B cell (primary cell): ENCODE measurements at regions not wholly inside any gene's neighbourhood (a gene's known extent, or its start where the extent isn't known, plus 50 kb on each side); places are given as distances from the start of the nearest gene placed in this dataset.

Experiments used
- ATAC-seq: fragments of 200-7000 bp; cut with Tn5 transposase; one replicate; pipeline ENCODE4 v1.10.0; 2021; ENCODE audit warnings: low read depth, mild to moderate bottlenecking, moderate number of reproducible peaks, moderate library complexity
- CTCF ChIA-PET: fragments of 350-600 bp; sonication (Branson Sonifier 250); formaldehyde crosslinking; loops from one replicate; lab custom pipeline; 2021; ENCODE audit warnings: antibody characterized with exemption, inconsistent platforms; lab: Charles Lee
- POLR2A ChIA-PET: fragments of 350-600 bp; sonication (Branson Sonifier 250); formaldehyde crosslinking; loops from one replicate; lab custom pipeline; 2021; ENCODE audit warnings: antibody characterized with exemption; lab: Charles Lee
- DNase-seq: peaks from one replicate; pipeline ENCODE4 v3.0.0; 2013
- H2AFZ ChIP-seq: 2 replicates; pipeline ENCODE4 v1.6.1; 2012; ENCODE audit warnings: mild to moderate bottlenecking, low read depth, low read length; ENCODE audit not compliant: insufficient read depth, poor library complexity, severe bottlenecking
- H3K27ac ChIP-seq, 2 donors: 1 replicate in 1 of 2; 2 replicates in 1 of 2; pipeline ENCODE4 v1.5.1; 2012 to 2013; ENCODE audit warnings: low read length in 2 of 2, mild to moderate bottlenecking in 2 of 2, moderate library complexity in 1 of 2
- H3K27me3 ChIP-seq, 4 experiments: fragments of 200-600 bp in 1 of 4; sonication (generic) in 1 of 4; replicated peaks in 1 of 4; 1 replicate in 2 of 4; 2 replicates in 2 of 4; pipeline versions ENCODE4 v1.6.1 to v1.7.0; 2013 to 2016; ENCODE audit warnings: low read length in 3 of 4, mild to moderate bottlenecking in 2 of 4, mixed read lengths in 1 of 4, moderate library complexity in 1 of 4; ENCODE audit not compliant: insufficient read depth in 4 of 4, control insufficient read depth in 3 of 4; ENCODE audit errors: control extremely low read depth in 1 of 4
- H3K36me3 ChIP-seq, 2 experiments: replicated peaks in 1 of 2; 1 replicate in 1 of 2; 2 replicates in 1 of 2; pipeline versions ENCODE4 v1.6.1 to v1.7.1; 2013; ENCODE audit warnings: low read length in 1 of 2; ENCODE audit not compliant: insufficient read depth in 2 of 2, control insufficient read depth in 1 of 2; ENCODE audit errors: control extremely low read depth in 1 of 2, extremely low read depth in 1 of 2
- H3K4me1 ChIP-seq, 2 donors: fragments of 200-600 bp in 1 of 2; sonication (generic) in 1 of 2; 1 replicate in 1 of 2; 2 replicates in 1 of 2; pipeline versions ENCODE4 v1.5.1 to v1.6.1; 2013 to 2017; ENCODE audit warnings: low read length in 2 of 2; ENCODE audit not compliant: control insufficient read depth in 2 of 2, insufficient read depth in 2 of 2
- H3K4me2 ChIP-seq: replicated peaks from 2 replicates; pipeline ENCODE3; 2012; ENCODE audit warnings: mild to moderate bottlenecking, low read depth, low read length; ENCODE audit not compliant: poor library complexity, severe bottlenecking
- H3K4me3 ChIP-seq, 5 experiments: fragments of 200-600 bp in 1 of 5; sonication (generic) in 1 of 5; 1 replicate in 3 of 5; 2 replicates in 2 of 5; pipeline versions ENCODE4 v1.5.1 to v1.7.0; 2011 to 2016; ENCODE audit warnings: low read length in 4 of 5, mild to moderate bottlenecking in 4 of 5, low read depth in 2 of 5, control low read depth in 1 of 5, moderate library complexity in 1 of 5; ENCODE audit not compliant: insufficient read depth in 1 of 5; ENCODE audit errors: control extremely low read depth in 1 of 5, extremely low read depth in 1 of 5
- H3K79me2 ChIP-seq: fragments of 200-600 bp; sonication (generic); one replicate; pipeline ENCODE4 v1.6.0; 2016; ENCODE audit warnings: low read length; ENCODE audit not compliant: control insufficient read depth, insufficient read depth
- H3K9ac ChIP-seq: fragments of 200-600 bp; sonication (generic); 2 replicates; pipeline ENCODE4 v1.6.1; 2017; ENCODE audit warnings: mild to moderate bottlenecking, low read length, moderate library complexity
- H3K9me3 ChIP-seq, 3 donors: one replicate each; pipeline versions ENCODE4 v1.6.1 to v1.7.1; 2013; ENCODE audit warnings: low read length in 2 of 3; ENCODE audit not compliant: control insufficient read depth in 2 of 3, insufficient read depth in 1 of 3; ENCODE audit errors: control extremely low read depth in 1 of 3
- H4K20me1 ChIP-seq: 2 replicates; pipeline ENCODE4 v1.6.0; 2012; ENCODE audit warnings: mild to moderate bottlenecking, low read length; ENCODE audit not compliant: insufficient read depth, control insufficient read depth, poor library complexity, severe bottlenecking
- H3K27ac Mint-ChIP-seq: one replicate; pipeline ENCODE4 v1.8.0; 2021; ENCODE audit warnings: mixed read lengths
- H3K27me3 Mint-ChIP-seq: one replicate; pipeline ENCODE4 v1.8.0; 2021; ENCODE audit warnings: mixed read lengths
- H3K4me1 Mint-ChIP-seq: one replicate; pipeline ENCODE4 v1.8.0; 2021; ENCODE audit warnings: mixed read lengths
- H3K4me3 Mint-ChIP-seq: one replicate; pipeline ENCODE4 v1.8.0; 2021; ENCODE audit warnings: mixed read lengths
- H3K9me3 Mint-ChIP-seq: one replicate; pipeline ENCODE4 v1.8.0; 2022; ENCODE audit warnings: mixed read lengths; ENCODE audit not compliant: insufficient read depth
- EZH2 ChIP-seq: IDR thresholded peaks from 2 replicates; pipeline ENCODE4 v1.6.1; 2012; ENCODE audit warnings: borderline replicate concordance, low read depth, mild to moderate bottlenecking, moderate library complexity, low read length; ENCODE audit not compliant: insufficient read depth, poor library complexity, severe bottlenecking
- WGBS: methylation state at CpG from one replicate; pipeline ENCODE4 v1.1.5; 2013; ENCODE audit warnings: missing lambda C conversion rate; ENCODE audit not compliant: insufficient coverage; 5-methylcytosine and 5-hydroxymethylcytosine counted together
- intact Hi-C: fragments of 100-400 bp; cut with micrococcal nuclease; formaldehyde crosslinking; loops from one replicate; pipeline ENCODE4 v1.10.0; 2022
- TF ChIP-seq, protein P1 (sequence below): fragments of 200-600 bp; IDR thresholded peaks from one replicate; pipeline ENCODE4 v1.8.0; 2022; ENCODE audit warnings: antibody characterized with exemption, mild to moderate bottlenecking

DNA sequence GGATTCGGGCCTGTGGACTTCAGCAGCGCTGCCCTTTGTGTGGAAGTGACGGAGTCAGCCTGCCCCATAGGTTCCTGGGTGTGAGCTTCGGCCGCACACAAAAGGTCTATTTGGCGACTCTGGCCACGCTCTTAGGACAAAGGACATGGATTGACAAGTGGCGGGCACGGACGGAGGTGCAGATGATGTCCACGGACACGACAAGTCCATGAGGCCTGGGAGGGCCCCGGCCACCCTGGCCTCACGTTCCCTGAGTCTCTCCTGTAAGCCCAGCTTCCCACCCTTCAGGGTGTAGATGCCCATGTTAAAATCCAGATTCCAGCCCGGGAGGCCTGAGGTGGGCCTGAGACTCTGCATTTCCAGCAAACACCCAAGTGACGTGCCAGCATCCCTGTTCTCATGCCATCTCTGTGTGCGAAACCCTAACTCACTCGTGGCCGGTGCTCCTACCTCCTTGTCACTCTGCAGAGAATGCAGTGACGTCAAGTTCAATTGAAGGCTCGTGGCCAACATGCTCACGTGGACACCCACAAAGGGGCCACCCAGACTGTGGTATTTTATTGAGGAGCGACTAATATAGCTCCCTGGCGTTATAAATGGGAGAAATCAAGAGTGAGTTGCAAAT, 111.7 kb downstream of the RTP5 start:
- Histone ChIP-seq H3K9me3 (peaks cover 0 to 19% (median 9%) of the 10 kb centered on the region in 3 donors), H3K4me2 (no peak overlapping the region), H3K4me1 (peaks cover 22 to 44% of the 10 kb centered on the region in 2 donors), H3K4me3 (no peak overlapping the region), H3K36me3 (peaks cover 0 to 10% of the 10 kb centered on the region in 2 experiments), H3K9ac (no peak overlapping the region), H4K20me1 (no peaks in the 10 kb centered on the region), H2AFZ (no peak overlapping the region), H3K79me2 (no peaks in the 10 kb centered on the region), H3K27ac (no peak overlapping the region), H3K27me3 (no peaks in the 10 kb centered on the region)
- Mint-ChIP-seq H3K9me3 (no peaks in the 10 kb centered on the region), H3K4me1 (peaks cover 55% of the 10 kb centered on the region), H3K4me3 (no peak overlapping the region), H3K27ac (no peak overlapping the region), H3K27me3 (no peaks in the 10 kb centered on the region)
- DNase-seq = no peak
- 94% methylated on average over 24 of the region's 24 CpGs for WGBS
- POLR2A ChIA-PET = no interaction called here
- CTCF ChIA-PET = no interaction called here
- TF ChIP-seq, protein P1, sequence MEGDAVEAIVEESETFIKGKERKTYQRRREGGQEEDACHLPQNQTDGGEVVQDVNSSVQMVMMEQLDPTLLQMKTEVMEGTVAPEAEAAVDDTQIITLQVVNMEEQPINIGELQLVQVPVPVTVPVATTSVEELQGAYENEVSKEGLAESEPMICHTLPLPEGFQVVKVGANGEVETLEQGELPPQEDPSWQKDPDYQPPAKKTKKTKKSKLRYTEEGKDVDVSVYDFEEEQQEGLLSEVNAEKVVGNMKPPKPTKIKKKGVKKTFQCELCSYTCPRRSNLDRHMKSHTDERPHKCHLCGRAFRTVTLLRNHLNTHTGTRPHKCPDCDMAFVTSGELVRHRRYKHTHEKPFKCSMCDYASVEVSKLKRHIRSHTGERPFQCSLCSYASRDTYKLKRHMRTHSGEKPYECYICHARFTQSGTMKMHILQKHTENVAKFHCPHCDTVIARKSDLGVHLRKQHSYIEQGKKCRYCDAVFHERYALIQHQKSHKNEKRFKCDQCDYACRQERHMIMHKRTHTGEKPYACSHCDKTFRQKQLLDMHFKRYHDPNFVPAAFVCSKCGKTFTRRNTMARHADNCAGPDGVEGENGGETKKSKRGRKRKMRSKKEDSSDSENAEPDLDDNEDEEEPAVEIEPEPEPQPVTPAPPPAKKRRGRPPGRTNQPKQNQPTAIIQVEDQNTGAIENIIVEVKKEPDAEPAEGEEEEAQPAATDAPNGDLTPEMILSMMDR = no peak
- TF ChIP-seq EZH2 = no peak
- no peak for ATAC-seq
- intact Hi-C loops = no loop called here

DNA sequence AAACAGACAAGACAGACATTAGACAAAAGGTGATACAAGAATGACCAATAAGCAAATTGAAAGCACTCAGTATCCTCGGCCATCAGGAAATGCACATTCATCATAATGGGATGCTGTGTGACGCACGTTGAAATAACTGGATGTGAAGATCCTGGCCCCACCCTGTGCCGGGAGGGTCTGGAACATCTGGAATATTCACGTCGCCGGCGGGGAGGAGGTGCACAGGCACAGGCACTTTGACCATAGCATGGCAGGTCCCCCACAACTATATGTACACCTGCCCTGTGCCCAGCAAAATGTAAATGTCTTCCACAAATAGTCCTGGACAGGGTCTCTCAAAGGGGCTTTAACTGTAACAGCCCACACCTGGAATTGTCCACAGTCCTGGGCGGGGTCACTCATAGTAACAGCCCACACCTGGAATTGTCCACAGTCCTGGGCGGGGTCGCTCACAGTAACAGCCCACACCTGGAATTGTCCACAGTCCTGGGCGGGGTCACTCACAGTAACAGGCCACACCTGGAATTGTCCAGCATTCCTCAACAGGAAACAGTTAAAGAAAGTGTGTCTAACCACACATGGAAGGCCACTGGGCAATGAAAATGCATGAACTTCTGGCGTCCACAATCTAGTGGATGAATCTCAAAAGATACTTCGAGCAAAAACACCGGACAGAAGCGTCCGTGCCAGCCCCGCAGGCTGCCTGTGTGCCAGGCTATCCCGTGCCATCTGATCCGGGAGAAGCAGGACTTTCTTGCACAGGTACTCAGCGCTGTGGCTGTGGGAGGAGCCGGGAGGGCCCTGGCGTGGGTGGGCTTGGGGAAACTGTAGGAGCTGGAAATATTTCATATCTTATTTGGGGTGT, 113.4 kb downstream of the RTP5 start:
- ChIA-PET POLR2A (no interaction called here), CTCF (interaction anchor here (1.3 kb wide), 1 partner anchor 32 kb away, joined by 4 read pairs; no protein-coding TSS in a partner anchor)
- H2AFZ ChIP-seq = no peak overlapping the region
- ATAC-seq (no peak), DNase-seq (no peak)
- H3K4me1 ChIP-seq = peaks cover 15 to 38% of the 10 kb centered on the region in 2 donors
- Mint-ChIP-seq H3K27me3 (no peaks in the 10 kb centered on the region), H3K27ac (peak overlapping the region; percentile 61), H3K9me3 (no peaks in the 10 kb centered on the region), H3K4me3 (no peak overlapping the region), H3K4me1 (peaks cover 52% of the 10 kb centered on the region)
- H3K9me3 ChIP-seq = peaks cover 0 to 36% (median 9%) of the 10 kb centered on the region in 3 donors
- H4K20me1 ChIP-seq = no peaks in the 10 kb centered on the region
- TF ChIP-seq, protein P1 = no peak
- no peak for TF ChIP-seq EZH2
- H3K36me3 ChIP-seq = peaks cover 0 to 2% of the 10 kb centered on the region in 2 experiments
- intact Hi-C loops = no loop called here
- no peak overlapping the region for H3K27ac ChIP-seq
- no peaks in the 10 kb centered on the region for H3K79me2 ChIP-seq
- H3K27me3 ChIP-seq = no peaks in the 10 kb centered on the region
- no peak overlapping the region for H3K4me3 ChIP-seq
- 95% methylated on average over 23 of the region's 23 CpGs for WGBS
- no peak overlapping the region for H3K4me2 ChIP-seq
- H3K9ac ChIP-seq = no peak overlapping the region
